ENCODE measurements at regions not wholly inside any gene's neighbourhood (a gene's known extent, or its start where the extent isn't known, plus 50 kb on each side); places are given as distances from the start of the nearest gene placed in this dataset.

DNA sequence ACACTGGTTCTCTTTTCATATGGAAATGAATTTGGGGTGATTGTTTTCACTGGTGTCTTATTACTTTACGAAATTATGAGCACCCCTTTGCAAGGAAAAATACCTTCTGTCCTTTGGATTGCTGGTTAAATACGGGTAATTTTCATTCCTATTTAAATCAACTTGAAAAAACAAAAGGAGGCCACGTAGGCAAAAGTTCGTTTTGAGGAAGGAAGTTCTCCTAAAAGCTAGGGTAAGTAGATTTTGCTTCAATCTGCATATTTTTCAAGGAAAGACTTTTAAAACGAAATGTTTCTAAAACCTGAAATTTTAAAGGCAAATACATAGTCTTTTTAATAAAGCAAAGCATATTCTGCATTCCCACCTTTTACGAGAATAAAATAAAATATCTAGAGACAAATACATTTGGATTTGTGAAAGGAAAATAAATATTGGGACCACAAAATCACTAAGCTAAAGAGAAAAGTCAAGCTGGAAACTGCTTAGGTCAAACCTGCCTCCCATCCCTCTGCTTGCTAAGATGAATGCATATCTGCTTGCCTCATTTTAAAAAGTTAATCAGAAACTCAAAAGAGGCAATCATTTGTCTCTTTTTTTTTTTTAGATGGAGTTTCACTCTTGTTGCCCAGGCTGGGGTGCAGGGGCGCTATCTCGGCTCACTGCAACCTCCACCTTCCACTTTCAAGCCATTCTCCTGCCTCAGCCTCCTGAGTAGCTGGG lies 70.9 kb upstream of the ETS2 start:
- Histone ChIP-seq H3K27ac (ENCODE audit: extremely low read depth, low read depth, low read length) (no peak overlapping the region), H3K79me2 (ENCODE audit: control insufficient read depth, insufficient read depth, low read length) (no peaks in the 10 kb centered on the region), H3K4me2 (ENCODE audit: insufficient read depth, low read length) (no peak overlapping the region), H3K4me1 (replicated peaks in 1 of 2; ENCODE audit: control insufficient read depth in 2 of 2, insufficient read depth in 2 of 2, low read length in 2 of 2) (no peaks in the 10 kb centered on the region), H3K27me3 (ENCODE audit: control insufficient read depth in 2 of 2, insufficient read depth in 2 of 2, low read length in 2 of 2) (peaks cover 7% of the 10 kb centered on the region in 2 experiments; a peak in 4 of 5 replicates), H3K9ac (ENCODE audit: insufficient read depth in 1 of 2, low read depth in 2 of 2, low read length in 2 of 2) (no peak overlapping the region), H3K9me1 (ENCODE audit: control insufficient read depth, insufficient read depth, low read length) (no peaks in the 10 kb centered on the region), H2AFZ (ENCODE audit: low read depth, low read length) (no peak overlapping the region), H3K36me3 (ENCODE audit: control insufficient read depth, insufficient read depth, low read length) (no peaks in the 10 kb centered on the region), H4K20me1 (replicated peaks; ENCODE audit: control insufficient read depth, insufficient read depth, low read length) (no peaks in the 10 kb centered on the region), H3K9me3 (replicated peaks; ENCODE audit: control insufficient read depth, insufficient read depth, low read depth, low read length) (0 out of 2 replicates have a peak, but pooled peaks cover 4% of the 10 kb centered on the region), H3K4me3 (no peak overlapping the region)
- DNase-seq (ENCODE audit: extremely low read depth in 1 of 4, low spot score in 3 of 4) (no peak), ATAC-seq (no peak), FAIRE-seq (no peak)
- 5% methylated on average over 6 of the region's 8 CpGs for WGBS (ENCODE audit: insufficient coverage, low coverage, missing lambda C conversion rate)
- in situ Hi-C loops (cut with MboI) = loop anchor here (5.0 kb wide), 1 partner anchor 407 kb away; no protein-coding TSS in a partner anchor
- BruUV-seq (replicated peaks) = no TSS peak
- ChIA-PET CTCF (ENCODE audit: low intra/inter-chr PET ratio) (interaction anchor here (0.6 to 4.0 kb wide), 6 partner anchors 49 to 440 kb away, joined by 3 to 29 read pairs (median 3); no protein-coding TSS in a partner anchor), POLR2A (interaction anchor here (0.6 to 0.7 kb wide), 2 partner anchors 401 to 980 kb away, joined by 3 to 4 read pairs; no protein-coding TSS in a partner anchor)
- intact Hi-C loops (cut with micrococcal nuclease) = loop anchor here (1.0 to 10.0 kb wide), 4 partner anchors 62 to 403 kb away; no protein-coding TSS in a partner anchor
- TF ChIP-seq ZNF766 (CRISPR knock-in tag; conservative IDR thresholded peaks at IDR 0.05) (no peak), BMI1 (IDR thresholded peaks at IDR 0.05; ENCODE audit: low read length) (0 out of 2 replicates have a peak, but pooled peaks have one; percentile 43)

DNA sequence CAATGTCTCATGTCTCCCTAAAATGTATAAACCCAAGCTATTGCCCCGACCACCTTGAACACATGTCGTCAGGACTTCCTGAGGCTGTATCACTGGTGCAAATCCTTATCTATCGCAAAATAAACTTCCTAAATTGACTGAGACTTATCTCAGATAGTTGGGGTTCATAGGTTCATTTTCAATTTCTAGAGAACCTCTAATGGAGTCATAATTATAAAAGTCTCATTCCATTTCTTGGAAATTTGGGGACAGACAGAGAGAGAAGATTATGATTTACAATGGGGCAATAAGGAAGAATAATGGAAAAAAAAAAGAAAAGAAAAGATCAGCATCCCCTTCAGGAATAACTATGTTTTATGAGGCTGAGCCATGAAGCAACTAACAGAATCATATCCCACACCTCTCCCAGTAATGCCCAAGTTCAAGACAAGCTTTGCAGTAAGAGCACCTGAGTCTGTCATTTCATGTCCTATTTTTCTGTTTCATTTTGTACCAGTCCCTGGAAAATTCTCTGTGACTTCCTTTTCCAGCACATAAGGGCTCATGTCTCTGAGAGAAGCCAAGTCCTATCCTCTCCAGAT lies 70.0 kb upstream of the ETS2 start:
- intact Hi-C loops (cut with micrococcal nuclease) = loop anchor here (2.0 to 10.0 kb wide), 3 partner anchors 61 to 299 kb away; no protein-coding TSS in a partner anchor
- POLR2A ChIA-PET = interaction anchor here (0.9 kb wide), 1 partner anchor 37 kb away, joined by 3 read pairs; no protein-coding TSS in a partner anchor
- DNase-seq (ENCODE audit: extremely low read depth in 1 of 4, low spot score in 3 of 4) (no peak), FAIRE-seq (no peak), ATAC-seq (no peak)
- Histone ChIP-seq H3K9me3 (replicated peaks; ENCODE audit: control insufficient read depth, insufficient read depth, low read depth, low read length) (0 out of 2 replicates have a peak, but pooled peaks cover 4% of the 10 kb centered on the region), H3K27ac (ENCODE audit: extremely low read depth, low read depth, low read length) (no peak overlapping the region), H2AFZ (ENCODE audit: low read depth, low read length) (no peak overlapping the region), H3K27me3 (ENCODE audit: control insufficient read depth in 2 of 2, insufficient read depth in 2 of 2, low read length in 2 of 2) (peaks cover 7% of the 10 kb centered on the region in 2 experiments; a peak in 4 of 5 replicates), H3K9ac (ENCODE audit: insufficient read depth in 1 of 2, low read depth in 2 of 2, low read length in 2 of 2) (no peak overlapping the region), H3K9me1 (ENCODE audit: control insufficient read depth, insufficient read depth, low read length) (no peaks in the 10 kb centered on the region), H4K20me1 (replicated peaks; ENCODE audit: control insufficient read depth, insufficient read depth, low read length) (no peaks in the 10 kb centered on the region), H3K36me3 (ENCODE audit: control insufficient read depth, insufficient read depth, low read length) (no peaks in the 10 kb centered on the region), H3K79me2 (ENCODE audit: control insufficient read depth, insufficient read depth, low read length) (no peaks in the 10 kb centered on the region), H3K4me2 (ENCODE audit: insufficient read depth, low read length) (no peak overlapping the region), H3K4me3 (no peak overlapping the region), H3K4me1 (replicated peaks in 1 of 2; ENCODE audit: control insufficient read depth in 2 of 2, insufficient read depth in 2 of 2, low read length in 2 of 2) (no peaks in the 10 kb centered on the region)
- no peak for TF ChIP-seq ZNF436 (CRISPR knock-in tag; IDR thresholded peaks at IDR 0.05)
- no peak for TF ChIP-seq SMAD4 (CRISPR knock-in tag; conservative IDR thresholded peaks at IDR 0.05)
- TF ChIP-seq NFE2 (IDR thresholded peaks at IDR 0.05; ENCODE audit: low read depth) = no peak
- no peak for TF ChIP-seq GTF2E2 (tag; IDR thresholded peaks at IDR 0.05)
- TF ChIP-seq, protein P1, sequence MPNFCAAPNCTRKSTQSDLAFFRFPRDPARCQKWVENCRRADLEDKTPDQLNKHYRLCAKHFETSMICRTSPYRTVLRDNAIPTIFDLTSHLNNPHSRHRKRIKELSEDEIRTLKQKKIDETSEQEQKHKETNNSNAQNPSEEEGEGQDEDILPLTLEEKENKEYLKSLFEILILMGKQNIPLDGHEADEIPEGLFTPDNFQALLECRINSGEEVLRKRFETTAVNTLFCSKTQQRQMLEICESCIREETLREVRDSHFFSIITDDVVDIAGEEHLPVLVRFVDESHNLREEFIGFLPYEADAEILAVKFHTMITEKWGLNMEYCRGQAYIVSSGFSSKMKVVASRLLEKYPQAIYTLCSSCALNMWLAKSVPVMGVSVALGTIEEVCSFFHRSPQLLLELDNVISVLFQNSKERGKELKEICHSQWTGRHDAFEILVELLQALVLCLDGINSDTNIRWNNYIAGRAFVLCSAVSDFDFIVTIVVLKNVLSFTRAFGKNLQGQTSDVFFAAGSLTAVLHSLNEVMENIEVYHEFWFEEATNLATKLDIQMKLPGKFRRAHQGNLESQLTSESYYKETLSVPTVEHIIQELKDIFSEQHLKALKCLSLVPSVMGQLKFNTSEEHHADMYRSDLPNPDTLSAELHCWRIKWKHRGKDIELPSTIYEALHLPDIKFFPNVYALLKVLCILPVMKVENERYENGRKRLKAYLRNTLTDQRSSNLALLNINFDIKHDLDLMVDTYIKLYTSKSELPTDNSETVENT (CRISPR knock-in tag; IDR thresholded peaks at IDR 0.05) = no peak
- TF ChIP-seq PRPF4 (IDR thresholded peaks at IDR 0.05; ENCODE audit: insufficient read depth, low read depth, low read length, poor library complexity, severe bottlenecking) = no peak
- no peak for TF ChIP-seq TOE1 (IDR thresholded peaks at IDR 0.05; ENCODE audit: borderline replicate concordance)
- TF ChIP-seq TOE1 (CRISPR knock-in tag; IDR thresholded peaks at IDR 0.05; ENCODE audit: borderline replicate concordance, low read depth) = no peak
- WGBS (ENCODE audit: insufficient coverage, low coverage, missing lambda C conversion rate) = 2% methylated on average over 3 of the region's 3 CpGs
- in situ Hi-C loops (cut with MboI) = no loop called here
- CTCF ChIA-PET (ENCODE audit: low intra/inter-chr PET ratio) = interaction anchor here (0.8 to 4.0 kb wide), 2 partner anchors 397 to 403 kb away, joined by 3 to 29 read pairs; no protein-coding TSS in a partner anchor
- BruUV-seq (replicated peaks) = no TSS peak
